BLaER1 treated with 17β-estradiol and CSF1 and Interleukin-3, amounts not matched to agents 10 nM and 100 nM (cell line): ENCODE measurements at regions not wholly inside any gene's neighbourhood (a gene's known extent, or its start where the extent isn't known, plus 50 kb on each side); places are given as distances from the start of the nearest gene placed in this dataset.

Experiments used
- H3K27ac ChIP-seq, 11 experiments: shearing (Covaris generic); formaldehyde crosslinking; 2 replicates each; pipeline ENCODE4 v1.8.1; 2022
- H3K27me3 ChIP-seq, 11 experiments: shearing (Covaris generic); formaldehyde crosslinking; 2 replicates each; pipeline ENCODE4 v1.8.1; 2022
- H3K36me3 ChIP-seq, 11 experiments: shearing (Covaris generic); formaldehyde crosslinking; 2 replicates each; pipeline ENCODE4 v1.8.1; 2022
- H3K4me1 ChIP-seq, 10 experiments: shearing (Covaris generic); formaldehyde crosslinking; 2 replicates each; pipeline ENCODE4 v1.8.1; 2022
- H3K4me2 ChIP-seq, 11 experiments: shearing (Covaris generic); formaldehyde crosslinking; 2 replicates each; pipeline ENCODE4 v1.8.1; 2022
- H3K4me3 ChIP-seq, 10 experiments: shearing (Covaris generic); formaldehyde crosslinking; 2 replicates each; pipeline ENCODE4 v1.8.1; 2022
- H3K9ac ChIP-seq, 11 experiments: shearing (Covaris generic); formaldehyde crosslinking; 2 replicates each; pipeline ENCODE4 v1.8.1; 2022
- H3K9me3 ChIP-seq, 11 experiments: shearing (Covaris generic); formaldehyde crosslinking; replicated peaks in 1 of 11; 2 replicates each; pipeline ENCODE4 v1.8.1; 2022
- H4K20me1 ChIP-seq, 11 experiments: shearing (Covaris generic); formaldehyde crosslinking; 2 replicates each; pipeline ENCODE4 v1.8.1; 2022
- Cebpa-rat ChIP-seq, 11 experiments: shearing (Covaris generic); IDR thresholded peaks; 2 replicates each; pipeline ENCODE4 v1.8.1; 2022

GRCh38 chr13:83740622-83741021 is 141.7 kb downstream of the SLITRK1 start:
- Histone ChIP-seq H3K9me3 (no peaks in the 10 kb centered on the region), H3K27me3 (no peaks in the 10 kb centered on the region), H3K36me3 (no peaks in the 10 kb centered on the region), H3K4me3 (no peak overlapping the region), H3K4me2 (no peak overlapping the region), H4K20me1 (no peaks in the 10 kb centered on the region), H3K4me1 (no peaks in the 10 kb centered on the region), H3K27ac (no peak overlapping the region), H3K9ac (no peak overlapping the region)
- no peak for TF ChIP-seq Cebpa-rat (IDR thresholded peaks at IDR 0.05)

GRCh38 chr13:83738407-83738806 is 143.9 kb downstream of the SLITRK1 start:
- Histone ChIP-seq H3K4me3 (no peak overlapping the region), H4K20me1 (no peaks in the 10 kb centered on the region), H3K9ac (no peak overlapping the region), H3K27me3 (no peaks in the 10 kb centered on the region), H3K36me3 (no peaks in the 10 kb centered on the region), H3K9me3 (no peaks in the 10 kb centered on the region), H3K4me2 (no peak overlapping the region), H3K27ac (no peak overlapping the region), H3K4me1 (no peaks in the 10 kb centered on the region)
- TF ChIP-seq Cebpa-rat (IDR thresholded peaks at IDR 0.05) = no peak

- H3K27me3 ChIP-seq = no peaks in the 10 kb centered on the region
- no peaks in the 10 kb centered on the region for H3K4me1 ChIP-seq
- TF ChIP-seq Cebpa-rat (IDR thresholded peaks at IDR 0.05) = no peak
- no peaks in the 10 kb centered on the region for H3K9me3 ChIP-seq
- H4K20me1 ChIP-seq = no peaks in the 10 kb centered on the region
- no peak overlapping the region for H3K27ac ChIP-seq
- no peaks in the 10 kb centered on the region for H3K36me3 ChIP-seq
- H3K4me3 ChIP-seq = no peak overlapping the region
- no peak overlapping the region for H3K4me2 ChIP-seq
- no peak overlapping the region for H3K9ac ChIP-seq
Observed at GRCh38 chr13:83733293-83733692, 149.0 kb downstream of the SLITRK1 start.

GRCh38 chr13:83732755-83733154 is 149.5 kb downstream of the SLITRK1 start:
- Histone ChIP-seq H3K9ac (no peak overlapping the region), H3K4me2 (no peak overlapping the region)
- TF ChIP-seq Cebpa-rat (IDR thresholded peaks at IDR 0.05) = no peak

GRCh38 chr13:83731113-83731512 is 151.2 kb downstream of the SLITRK1 start:
- no peak overlapping the region for H3K27ac ChIP-seq
- H3K4me1 ChIP-seq = no peaks in the 10 kb centered on the region
- H3K4me2 ChIP-seq = no peak overlapping the region
- no peaks in the 10 kb centered on the region for H4K20me1 ChIP-seq
- H3K4me3 ChIP-seq = no peak overlapping the region
- H3K36me3 ChIP-seq = no peaks in the 10 kb centered on the region
- H3K27me3 ChIP-seq = no peaks in the 10 kb centered on the region
- H3K9me3 ChIP-seq = no peaks in the 10 kb centered on the region
- H3K9ac ChIP-seq = no peak overlapping the region
- no peak for TF ChIP-seq Cebpa-rat (IDR thresholded peaks at IDR 0.05)

More at GRCh38 chr13:83732755-83733154, 149.5 kb downstream of the SLITRK1 start:
- no peaks in the 10 kb centered on the region for H3K27me3 ChIP-seq
- no peaks in the 10 kb centered on the region for H3K4me1 ChIP-seq
- H4K20me1 ChIP-seq = no peaks in the 10 kb centered on the region
- no peaks in the 10 kb centered on the region for H3K9me3 ChIP-seq
- no peaks in the 10 kb centered on the region for H3K36me3 ChIP-seq
- H3K4me3 ChIP-seq = no peak overlapping the region
- no peak overlapping the region for H3K27ac ChIP-seq

DNA sequence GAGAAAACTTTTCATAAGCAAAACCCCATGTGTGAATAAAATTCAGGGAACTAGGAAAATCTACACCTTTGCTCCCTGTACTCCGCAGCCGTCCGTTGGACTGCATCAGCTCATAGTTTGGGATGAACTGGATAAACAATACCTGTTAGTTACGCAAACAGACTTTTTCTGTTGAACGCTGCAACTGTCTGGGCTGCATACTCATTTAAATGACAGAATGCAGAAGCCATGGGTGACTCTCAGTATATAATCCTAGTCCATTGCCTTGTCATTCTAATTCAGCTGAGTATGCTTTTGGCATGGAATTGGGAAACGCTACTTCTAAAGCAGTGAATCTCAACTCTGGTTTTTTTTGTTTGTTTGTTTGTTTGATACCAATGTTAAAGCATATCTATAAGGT is 151.6 kb downstream of the SLITRK1 start:
- no peaks in the 10 kb centered on the region for H3K4me1 ChIP-seq
- H3K9me3 ChIP-seq = no peaks in the 10 kb centered on the region
- H3K27me3 ChIP-seq = no peaks in the 10 kb centered on the region
- no peak overlapping the region for H3K4me3 ChIP-seq
- no peaks in the 10 kb centered on the region for H4K20me1 ChIP-seq
- H3K27ac ChIP-seq = no peak overlapping the region
- H3K4me2 ChIP-seq = no peak overlapping the region
- H3K9ac ChIP-seq = no peak overlapping the region
- no peak for TF ChIP-seq Cebpa-rat (IDR thresholded peaks at IDR 0.05)
- no peaks in the 10 kb centered on the region for H3K36me3 ChIP-seq

DNA sequence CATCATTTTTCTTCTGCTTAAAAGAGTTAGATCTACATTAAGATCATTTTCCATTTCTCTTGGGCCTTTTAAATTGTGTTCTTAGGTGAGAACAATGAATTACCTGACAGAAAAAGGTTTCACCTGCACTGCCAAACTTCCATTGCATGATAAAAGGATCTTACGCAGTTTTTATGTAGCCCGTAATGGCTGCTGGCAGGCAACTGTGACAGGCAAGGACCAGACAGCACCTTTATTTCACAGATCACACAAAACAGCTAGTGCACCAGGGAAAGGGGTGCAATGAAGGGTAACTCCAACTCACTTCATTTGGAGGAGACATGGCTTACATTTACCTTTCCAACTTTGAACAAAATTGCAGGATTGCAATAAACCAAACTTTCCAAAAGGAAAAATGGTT is 159.8 kb downstream of the SLITRK1 start:
- Histone ChIP-seq H3K27ac (no peak overlapping the region), H3K9ac (no peak overlapping the region), H3K36me3 (no peaks in the 10 kb centered on the region), H3K27me3 (no peaks in the 10 kb centered on the region), H4K20me1 (no peaks in the 10 kb centered on the region), H3K4me1 (no peaks in the 10 kb centered on the region), H3K4me3 (no peak overlapping the region), H3K4me2 (no peak overlapping the region), H3K9me3 (no peaks in the 10 kb centered on the region)
- TF ChIP-seq Cebpa-rat (IDR thresholded peaks at IDR 0.05) = no peak

GRCh38 chr13:83716121-83716520 is 166.2 kb downstream of the SLITRK1 start:
- Histone ChIP-seq H3K27ac (no peak overlapping the region), H3K4me1 (no peaks in the 10 kb centered on the region), H3K27me3 (no peaks in the 10 kb centered on the region), H3K9me3 (no peaks in the 10 kb centered on the region), H3K4me2 (no peak overlapping the region), H3K4me3 (no peak overlapping the region), H3K36me3 (no peaks in the 10 kb centered on the region), H4K20me1 (no peaks in the 10 kb centered on the region), H3K9ac (no peak overlapping the region)
- TF ChIP-seq Cebpa-rat (IDR thresholded peaks at IDR 0.05) = no peak

- Histone ChIP-seq H3K4me3 (no peak overlapping the region), H3K9me3 (no peaks in the 10 kb centered on the region), H3K4me2 (no peak overlapping the region), H3K27ac (no peak overlapping the region), H3K27me3 (no peaks in the 10 kb centered on the region), H3K9ac (no peak overlapping the region), H4K20me1 (no peaks in the 10 kb centered on the region), H3K36me3 (no peaks in the 10 kb centered on the region), H3K4me1 (peaks cover 9 to 11% (median 9%) of the 10 kb centered on the region in 10 experiments)
- no peak for TF ChIP-seq Cebpa-rat (IDR thresholded peaks at IDR 0.05)
Observed at GRCh38 chr13:83714236-83714635, 168.0 kb downstream of the SLITRK1 start.

DNA sequence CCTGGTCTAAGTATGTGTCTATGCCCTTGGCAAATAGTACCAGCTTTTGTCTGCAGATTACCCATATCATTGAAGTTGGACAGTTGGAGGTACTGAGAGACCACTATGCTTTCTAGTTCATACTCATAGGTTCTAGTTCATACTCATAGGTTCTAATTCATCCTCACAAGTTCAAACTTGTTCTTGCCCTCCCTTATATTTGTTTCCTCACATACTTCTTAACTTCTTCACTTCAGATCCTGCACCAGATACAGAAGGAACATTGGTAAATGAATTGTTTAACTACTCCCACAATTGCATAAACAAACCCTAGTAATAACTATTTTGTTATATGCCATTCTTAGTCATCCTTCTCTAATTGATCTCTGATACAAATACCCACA is 172.2 kb downstream of the SLITRK1 start:
- Histone ChIP-seq H4K20me1 (no peaks in the 10 kb centered on the region), H3K36me3 (no peaks in the 10 kb centered on the region), H3K4me2 (peak overlapping the region; percentile 48 to 79 (median 70); a peak in 21 of 22 replicates), H3K9ac (no peak overlapping the region), H3K27me3 (no peaks in the 10 kb centered on the region), H3K9me3 (no peaks in the 10 kb centered on the region), H3K27ac (peak overlapping the region in 2 of 11 experiments; percentile 17 to 23; a peak in 4 of 22 replicates), H3K4me1 (peaks cover 12 to 17% (median 13%) of the 10 kb centered on the region in 10 experiments), H3K4me3 (no peak overlapping the region)
- TF ChIP-seq Cebpa-rat (IDR thresholded peaks at IDR 0.05) = no peak
